Hematopoietic multipotent progenitor cell treated with erythropoietin and hydrocortisone succinate and interleukin-3 and kit ligand, for 4 days (in vitro differentiated cells): ENCODE measurements at regions not wholly inside any gene's neighbourhood (a gene's known extent, or its start where the extent isn't known, plus 50 kb on each side); places are given as distances from the start of the nearest gene placed in this dataset.
"Not testable (repeated sequence)": the region's sequence is repeated elsewhere in the genome, so short reads cannot be mapped to it uniquely, and the experiment has no call there.

Experiments used
- DNase-seq: peaks from one replicate; pipeline ENCODE4 v3.0.0-alpha.2; 2015

DNA sequence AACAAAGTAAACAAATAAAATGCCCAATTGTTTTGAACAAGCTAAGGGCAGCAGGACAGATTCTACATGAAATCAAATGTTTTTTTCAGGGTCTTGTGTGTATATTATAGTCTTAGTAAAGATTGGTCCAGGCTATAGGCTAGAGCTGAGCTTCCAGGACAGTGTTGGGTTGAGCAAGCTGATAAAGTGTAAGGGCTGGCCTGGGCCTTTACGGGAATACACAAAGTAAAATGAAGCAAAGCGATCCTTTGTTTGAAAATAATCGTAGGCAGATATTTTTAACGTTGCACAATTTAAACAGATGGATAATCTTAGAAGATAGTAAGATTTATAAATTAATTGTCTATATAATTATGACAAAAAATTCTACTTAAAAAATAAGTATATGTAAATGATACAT lies 1204.6 kb downstream of the OTOL1 start:
- no peak for DNase-seq

DNA sequence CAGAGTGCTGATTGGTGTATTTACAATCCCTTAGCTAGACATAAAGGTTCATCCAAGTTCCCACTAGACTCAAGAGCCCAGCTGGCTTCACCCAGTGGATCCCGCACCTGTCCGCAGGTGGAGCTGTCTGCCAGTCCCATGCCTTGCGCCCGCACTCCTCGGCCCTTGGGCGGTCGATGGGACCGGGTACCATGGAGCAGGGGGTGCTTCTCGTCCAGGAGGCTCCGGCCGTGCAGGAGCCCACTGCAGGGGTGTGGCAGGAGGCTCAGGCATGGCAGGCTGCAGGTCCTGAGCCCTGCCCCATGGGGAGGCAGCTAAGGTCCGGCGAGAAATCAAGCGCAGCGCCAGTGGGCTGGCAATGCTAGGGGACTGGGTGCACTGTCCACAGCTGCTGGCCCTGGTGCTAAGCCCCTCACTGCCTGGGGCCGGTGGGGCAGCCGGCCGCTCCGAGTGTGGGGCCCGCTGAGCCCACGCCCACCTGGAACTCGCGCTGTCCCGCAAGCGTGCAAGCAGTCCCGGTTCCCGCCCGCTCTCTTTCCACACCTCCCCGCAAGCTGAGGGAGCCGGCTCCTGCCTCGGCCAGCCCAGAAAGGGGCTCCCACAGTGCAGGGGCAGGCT lies 1206.3 kb downstream of the OTOL1 start:
- DNase-seq = no peak

DNA sequence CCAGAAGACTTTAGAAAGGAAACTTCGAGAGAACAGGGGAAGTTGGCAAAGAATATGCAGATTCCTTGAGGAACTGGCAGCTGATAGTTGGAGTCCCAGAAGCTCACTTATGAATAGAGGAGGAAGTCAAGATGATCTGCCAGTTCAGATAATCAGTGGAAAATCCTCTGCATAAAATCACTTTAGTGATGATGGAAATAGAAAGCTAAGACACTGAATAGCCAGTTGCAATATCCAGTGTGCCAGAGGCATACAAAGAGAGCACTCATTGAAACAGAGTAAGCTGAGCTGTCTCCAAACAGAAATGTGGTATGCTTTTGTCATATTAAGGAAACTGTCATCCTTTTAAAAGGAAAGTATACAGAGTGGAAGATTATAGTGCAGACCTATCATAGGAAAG lies 1207.6 kb downstream of the OTOL1 start:
- DNase-seq = no peak

DNA sequence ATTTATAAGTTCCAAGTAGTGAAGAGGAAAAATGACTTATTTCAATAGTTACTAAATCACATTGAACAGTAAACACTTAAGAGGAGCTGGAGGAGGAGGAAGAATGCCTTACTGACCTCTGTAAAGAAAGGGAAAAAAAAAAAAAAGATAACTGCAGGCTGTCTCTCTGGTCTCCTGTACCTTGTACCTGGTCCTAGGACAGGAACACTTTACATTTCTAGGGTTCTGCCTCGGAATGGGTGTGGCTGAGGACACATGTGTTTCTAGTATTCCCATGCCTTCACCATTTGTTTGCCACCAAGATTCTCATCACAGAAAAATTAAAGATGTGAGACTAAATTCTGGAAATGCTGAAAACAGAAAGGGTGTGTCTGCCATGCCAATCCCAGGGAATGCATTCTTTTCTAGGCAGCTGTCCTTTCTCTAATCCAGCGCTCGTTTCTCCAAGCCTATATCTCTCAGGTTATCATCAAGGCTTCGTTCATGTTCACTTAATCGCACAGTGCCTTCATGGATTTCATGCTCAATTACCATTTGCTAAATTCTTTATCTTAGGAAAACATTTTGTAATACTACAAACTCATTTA lies 1208.3 kb downstream of the OTOL1 start:
- DNase-seq = no peak

DNA sequence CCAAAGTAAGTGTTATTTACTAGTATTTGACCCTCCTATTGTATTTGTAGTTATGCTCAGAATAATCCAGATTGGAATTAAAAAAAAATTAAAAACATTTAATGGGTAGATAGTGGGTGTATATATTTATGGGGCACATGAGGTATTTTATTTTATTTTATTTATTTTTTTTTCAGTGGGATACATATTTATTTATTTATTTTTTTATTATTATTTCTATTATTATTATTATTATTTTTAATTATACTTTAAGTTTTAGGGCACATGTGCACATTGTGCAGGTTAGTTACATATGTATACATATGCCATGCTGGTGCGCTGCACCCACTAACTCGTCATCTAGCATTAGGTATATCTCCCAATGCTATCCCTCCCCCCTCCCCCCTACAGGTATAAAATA lies 1211.8 kb downstream of the OTOL1 start:
- not testable (repeated sequence) for DNase-seq

DNA sequence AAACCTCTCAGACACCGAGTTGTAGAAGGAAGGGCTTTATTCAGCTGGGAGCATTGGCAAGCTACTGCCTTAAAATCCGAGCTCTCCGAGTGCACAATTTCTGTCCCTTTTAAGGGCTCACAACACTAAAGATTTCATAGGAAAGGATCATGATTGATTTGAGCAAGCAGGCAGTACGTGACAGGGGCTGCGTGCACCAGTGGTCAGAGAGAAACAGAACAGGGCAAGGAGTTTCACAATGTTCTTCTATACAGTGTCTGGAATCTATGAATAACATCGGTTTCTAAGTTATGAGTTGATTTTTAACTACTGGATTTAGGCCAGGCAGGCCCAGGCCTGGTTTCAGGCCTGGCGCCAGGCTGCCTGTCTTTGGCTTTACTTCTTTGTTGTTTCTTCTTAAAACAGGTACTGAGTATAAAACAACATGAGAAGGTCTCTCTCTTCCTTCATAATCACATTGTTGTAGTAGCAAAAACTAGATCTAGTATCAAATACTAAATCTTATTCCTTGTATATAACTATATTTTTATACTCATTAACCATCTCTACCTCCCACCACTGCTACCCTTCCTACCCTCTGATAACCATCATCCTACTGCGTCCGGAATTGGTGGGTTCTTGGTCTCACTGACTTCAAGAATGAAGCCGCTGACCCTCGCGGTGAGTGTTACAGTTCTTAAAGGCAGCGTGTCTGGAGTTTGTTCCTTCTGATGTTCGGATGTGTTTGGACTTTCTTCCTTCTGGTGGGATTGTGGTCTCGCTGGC lies 1212.5 kb downstream of the OTOL1 start:
- not testable (repeated sequence) for DNase-seq

DNA sequence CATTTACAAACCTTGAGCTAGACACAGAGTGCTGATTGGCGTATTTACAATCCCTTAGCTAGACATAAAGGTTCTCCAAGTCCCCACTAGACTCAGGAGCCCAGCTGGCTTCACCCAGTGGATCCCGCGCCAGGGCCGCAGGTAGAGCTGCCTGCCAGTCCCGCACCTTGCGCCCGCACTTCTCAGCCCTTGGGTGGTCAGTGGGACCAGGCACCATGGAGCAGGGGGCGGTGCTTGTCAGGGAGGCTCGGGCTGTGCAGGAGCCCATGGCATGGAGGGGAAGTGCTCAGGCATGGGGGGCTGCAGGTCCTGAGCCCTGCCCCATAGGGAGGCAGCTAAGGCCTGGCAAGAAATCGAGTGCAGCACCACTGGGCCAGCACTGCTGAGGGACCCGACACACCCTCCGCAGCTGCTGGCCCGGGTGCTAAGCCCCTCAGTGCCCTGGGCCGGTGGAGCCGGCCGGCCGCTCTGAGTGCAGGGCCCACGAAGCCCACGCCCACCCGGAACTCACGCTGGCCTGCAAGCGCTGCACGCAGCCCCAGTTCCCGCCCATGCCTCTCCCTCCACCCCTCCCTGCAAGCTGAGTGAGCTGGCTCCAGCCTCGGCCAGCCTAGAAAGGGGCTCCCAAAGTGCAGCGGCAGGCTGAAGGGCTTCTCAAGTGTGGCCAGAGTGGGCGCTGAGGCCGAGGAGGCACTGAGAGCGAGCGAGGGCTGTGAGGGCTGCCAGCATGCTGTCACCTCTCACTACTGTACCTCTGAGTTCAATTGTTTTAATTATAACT lies 1213.9 kb downstream of the OTOL1 start:
- no peak for DNase-seq

DNA sequence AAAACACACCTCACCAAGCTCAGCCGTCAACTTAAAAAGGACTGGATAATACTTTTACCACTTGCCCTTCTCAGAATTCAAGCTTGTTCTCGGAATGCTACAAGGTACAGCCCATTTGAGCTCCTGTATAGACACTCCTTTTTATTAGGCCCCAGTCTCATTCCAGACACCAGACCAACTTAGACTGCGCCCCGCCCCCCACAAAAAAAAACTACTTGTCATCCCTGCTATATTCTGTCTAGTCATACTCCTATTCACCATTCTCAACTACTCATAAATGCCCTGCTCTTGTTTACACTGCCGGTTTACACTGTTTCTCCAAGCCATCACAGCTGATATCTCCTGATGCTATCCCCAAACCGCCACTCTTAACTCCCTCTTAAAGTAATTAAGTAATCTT lies 1220.5 kb downstream of the OTOL1 start:
- not testable (repeated sequence) for DNase-seq

DNA sequence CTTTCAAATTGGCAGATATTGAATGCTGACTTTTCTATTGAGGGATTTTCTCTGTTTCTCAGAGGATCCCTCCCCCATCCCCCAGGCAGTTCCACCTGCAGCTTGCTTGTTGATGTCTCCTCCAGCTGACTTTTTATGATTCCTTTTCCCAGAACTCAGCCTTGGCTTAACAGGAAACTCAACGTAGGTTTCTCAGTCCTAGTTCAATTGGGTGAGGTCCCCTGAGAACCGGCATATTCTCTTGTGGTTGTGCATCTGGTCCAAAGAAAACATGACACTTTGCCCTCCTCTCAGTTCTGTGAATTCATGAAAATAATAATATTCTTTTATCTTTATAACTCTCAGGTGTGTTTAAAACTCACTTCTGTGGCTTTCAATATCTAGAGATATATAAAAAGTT lies 1222.1 kb downstream of the OTOL1 start:
- no peak for DNase-seq

DNA sequence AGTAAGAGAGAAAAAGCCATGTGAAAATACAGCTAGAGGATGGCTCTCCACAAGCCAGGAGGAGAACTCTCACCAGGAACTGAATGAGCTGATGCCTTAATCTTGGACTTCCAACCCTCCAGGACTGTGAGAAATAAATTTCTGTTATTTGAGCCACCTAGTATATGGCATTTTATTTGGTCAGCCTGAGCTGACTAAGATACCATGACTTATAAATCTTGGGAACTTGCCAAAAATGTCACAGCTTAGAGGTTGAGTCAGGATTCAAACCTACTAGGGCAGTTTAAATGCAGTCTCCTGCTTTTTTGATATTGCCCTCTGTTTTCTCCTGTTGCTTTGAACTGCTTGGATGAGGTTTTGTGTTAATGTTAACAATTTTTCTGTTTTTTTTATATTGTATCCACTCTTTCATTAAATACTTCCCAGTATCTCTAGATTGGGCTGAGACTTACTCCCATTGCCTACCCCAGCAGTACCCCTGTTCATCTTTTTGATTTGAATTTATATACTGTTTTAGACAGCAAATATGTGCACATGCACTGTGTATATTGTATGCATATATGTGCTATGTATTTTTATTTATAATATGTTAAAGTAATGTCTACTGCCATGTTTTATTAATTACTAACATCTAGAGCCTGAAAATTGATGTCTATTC lies 1223.2 kb downstream of the OTOL1 start:
- peak; percentile 3 for DNase-seq

DNA sequence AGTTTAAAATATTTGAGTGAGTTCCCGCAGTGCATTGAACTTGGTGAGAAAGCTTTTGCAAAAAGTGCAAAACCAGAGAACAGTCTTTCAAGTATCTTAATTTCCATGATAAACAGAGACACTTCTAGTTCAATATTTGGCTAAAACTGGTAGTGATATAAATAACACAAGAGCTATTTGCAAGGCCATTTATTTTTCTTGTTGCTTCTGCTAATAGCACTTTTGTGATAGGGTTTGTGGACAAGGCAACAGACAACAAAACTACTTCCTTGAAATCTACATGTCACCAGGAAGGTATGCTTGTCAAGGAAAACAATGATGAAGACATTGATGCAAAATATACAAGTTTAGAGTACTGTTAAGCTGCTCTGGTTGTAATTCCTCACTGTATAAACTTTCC lies 1225.1 kb downstream of the OTOL1 start:
- DNase-seq = no peak

DNA sequence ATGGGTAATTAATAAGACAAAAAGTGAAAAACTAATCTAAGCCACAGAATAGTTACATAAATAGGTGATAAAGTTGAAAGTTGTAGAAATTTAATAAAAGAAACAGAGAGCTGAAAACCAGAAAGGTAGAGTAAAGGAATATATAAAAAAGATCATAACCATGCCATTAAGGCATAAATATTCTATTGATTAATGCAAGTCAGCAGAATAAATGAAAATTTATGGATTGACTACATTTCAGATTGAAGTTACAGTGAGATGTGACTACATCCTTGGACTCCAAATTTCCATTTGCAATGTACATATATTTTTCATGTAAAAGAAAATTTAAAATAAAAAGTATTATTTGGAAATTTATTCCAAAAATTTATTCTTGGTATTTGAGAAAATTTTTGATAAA lies 1225.7 kb downstream of the OTOL1 start:
- DNase-seq = no peak

DNA sequence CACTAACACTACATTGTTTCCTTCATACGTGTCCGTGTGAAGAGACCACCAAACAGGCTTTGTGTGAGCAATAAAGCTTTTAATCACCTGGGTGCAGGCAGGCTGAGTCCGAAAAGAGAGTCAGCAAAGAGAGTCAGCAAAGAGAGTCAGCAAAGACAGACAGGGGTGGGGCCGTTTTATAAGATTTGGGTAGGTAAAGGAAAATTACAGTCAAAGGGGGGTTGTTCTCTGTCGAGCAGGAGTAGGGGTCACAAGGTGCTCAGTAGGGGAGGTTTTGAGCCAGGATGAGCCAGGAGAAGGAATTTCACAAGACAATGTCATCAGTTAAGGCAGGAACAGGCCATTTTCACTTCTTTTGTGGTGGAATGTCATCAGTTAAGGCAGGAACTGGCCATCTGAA lies 1226.2 kb downstream of the OTOL1 start:
- not testable (repeated sequence) for DNase-seq

DNA sequence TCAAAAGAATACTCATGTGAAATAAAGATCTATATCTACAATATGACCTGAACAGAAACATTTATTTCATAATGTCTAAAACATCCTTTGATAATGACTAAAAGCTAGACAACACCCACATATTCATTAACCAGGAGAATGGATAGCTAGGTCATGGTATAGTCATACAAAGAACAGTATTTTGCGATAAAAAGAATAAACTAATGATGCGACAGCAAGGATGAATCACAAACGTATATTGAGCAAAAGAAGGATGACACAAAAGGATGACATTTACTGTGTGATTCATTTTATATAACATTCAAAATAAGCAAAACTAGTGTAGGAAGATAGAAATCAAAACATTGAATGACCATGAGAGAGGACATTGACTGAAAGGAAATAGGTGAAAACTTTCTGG lies 1233.1 kb downstream of the OTOL1 start:
- DNase-seq = no peak

DNA sequence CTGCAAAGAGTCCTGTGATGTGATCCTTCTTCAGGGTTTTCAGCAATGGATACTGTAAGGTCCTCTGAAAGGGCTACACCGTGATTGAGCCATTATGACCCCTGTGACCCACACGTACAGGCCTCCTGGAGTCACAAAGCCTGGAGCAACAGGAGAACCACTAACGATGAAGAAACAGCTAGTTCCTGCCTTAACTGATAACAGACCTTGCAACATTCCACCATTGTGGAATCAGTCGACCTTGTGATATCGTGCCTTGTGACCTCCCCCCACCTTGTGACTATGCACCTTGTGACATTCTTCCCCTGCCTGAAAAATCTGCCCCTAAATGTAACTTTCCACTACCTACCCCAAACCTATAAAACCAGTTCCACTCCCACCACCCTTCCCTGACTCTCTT lies 1235.4 kb downstream of the OTOL1 start:
- not testable (repeated sequence) for DNase-seq

DNA sequence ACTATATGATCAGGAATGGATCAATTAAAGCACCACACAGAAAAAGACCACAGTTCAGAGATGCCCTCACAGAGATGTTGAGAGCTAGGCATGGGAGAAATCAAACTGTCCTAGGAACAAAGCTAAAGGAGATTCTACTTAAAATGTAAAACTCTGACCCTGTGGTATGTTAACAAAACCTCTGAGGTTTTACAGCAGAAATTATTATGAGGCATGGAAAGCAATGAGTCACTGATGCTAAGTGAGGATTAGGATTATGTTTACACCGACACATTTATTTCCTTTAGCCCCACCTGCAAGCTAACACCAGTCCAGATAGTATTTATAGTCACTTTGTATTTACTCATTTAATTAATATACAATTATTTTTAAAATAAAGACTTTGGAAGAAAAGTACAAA lies 1242.2 kb downstream of the OTOL1 start:
- DNase-seq = no peak

DNA sequence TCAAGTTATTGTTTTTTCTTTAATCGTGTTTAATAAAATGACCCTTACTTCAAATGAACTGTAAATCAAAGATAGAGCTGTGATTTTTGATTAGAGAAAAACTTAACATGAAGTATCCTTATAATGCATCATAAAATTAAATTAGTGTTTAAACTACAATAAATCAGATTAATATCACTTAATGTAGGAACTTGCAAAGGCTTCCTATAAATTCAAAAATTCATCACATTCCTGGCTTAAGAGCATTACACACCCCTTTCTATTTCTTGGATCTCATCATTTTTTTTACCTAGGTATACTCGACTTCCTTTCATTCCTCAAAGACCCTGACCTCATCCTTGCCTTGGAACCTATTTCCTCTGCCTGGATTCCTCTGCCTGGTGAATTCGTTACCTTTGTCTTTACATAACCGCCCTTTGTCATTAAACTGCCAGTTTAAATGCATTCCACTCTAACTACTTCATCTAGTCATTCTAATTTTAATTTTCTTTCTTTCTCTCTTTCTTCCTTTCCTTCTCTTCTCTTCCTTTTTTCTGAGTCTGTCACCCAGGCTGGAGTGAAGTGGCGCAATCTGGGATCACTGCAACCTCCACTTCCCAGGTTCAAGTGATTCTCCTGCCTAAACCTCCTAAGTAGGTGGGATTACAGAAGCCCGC lies 1244.5 kb downstream of the OTOL1 start:
- DNase-seq = no peak

DNA sequence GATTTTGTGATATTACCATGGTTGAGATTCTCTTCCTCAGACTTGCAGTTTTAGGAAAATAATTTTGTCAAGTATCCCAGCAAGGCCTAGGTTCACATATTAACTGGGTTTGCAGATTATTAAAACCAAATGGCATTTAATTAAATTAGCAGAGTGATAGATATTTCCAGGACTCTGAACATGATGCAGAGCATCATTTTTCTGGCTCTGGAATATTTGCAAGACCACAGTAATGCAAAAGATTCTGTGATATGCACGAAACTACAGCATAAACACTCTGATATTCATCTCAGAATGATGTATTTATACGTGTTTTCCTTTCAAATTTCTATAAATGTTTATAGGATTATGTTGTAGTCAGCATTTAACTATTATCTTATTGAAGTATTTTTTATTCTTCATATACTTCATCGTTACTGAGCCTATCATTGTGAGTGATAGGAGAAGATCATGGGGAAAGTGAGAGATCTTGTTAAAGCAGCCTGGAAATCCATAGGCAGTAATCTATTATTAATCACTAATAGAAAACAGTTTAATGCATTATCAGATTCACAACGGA lies 1245.6 kb downstream of the OTOL1 start:
- DNase-seq = no peak

DNA sequence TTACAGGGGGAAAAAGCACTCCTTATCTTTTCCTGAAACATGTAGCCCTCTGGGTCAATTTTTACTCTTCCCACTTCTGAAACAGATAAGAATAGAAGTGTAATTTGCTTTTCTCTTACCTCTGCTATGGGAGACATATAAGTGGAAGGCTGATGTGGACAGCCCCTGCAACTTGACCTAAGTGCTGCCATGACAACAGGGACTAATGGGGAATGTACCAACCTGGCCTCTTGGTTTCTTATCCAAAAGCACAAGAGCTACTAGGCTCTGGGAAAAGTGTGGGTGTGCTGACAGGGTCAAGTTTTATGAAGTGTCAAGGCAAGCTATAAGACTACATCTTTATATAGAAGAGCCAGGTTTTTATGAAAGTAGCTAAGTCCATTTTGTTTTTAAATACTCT lies 1246.5 kb downstream of the OTOL1 start:
- DNase-seq = no peak

DNA sequence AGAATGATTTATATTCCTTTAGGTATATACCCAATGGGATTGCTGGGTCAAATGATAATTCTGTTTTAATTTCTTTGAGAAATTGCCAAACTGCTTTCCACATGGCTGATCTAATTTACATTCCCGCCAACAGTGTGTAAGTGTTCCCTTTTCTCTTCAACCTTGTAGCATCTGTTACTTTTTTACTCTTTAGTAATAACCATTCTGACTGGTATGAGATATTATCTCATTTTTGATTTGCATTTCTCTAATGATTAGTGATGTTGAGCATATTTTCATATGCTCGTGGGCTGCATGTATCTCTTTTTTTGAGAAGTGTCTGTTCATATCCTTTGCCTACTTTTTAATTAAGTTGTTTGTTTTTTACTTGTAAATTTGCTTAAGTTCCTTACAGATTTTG lies 1264.2 kb downstream of the OTOL1 start:
- no peak for DNase-seq

DNA sequence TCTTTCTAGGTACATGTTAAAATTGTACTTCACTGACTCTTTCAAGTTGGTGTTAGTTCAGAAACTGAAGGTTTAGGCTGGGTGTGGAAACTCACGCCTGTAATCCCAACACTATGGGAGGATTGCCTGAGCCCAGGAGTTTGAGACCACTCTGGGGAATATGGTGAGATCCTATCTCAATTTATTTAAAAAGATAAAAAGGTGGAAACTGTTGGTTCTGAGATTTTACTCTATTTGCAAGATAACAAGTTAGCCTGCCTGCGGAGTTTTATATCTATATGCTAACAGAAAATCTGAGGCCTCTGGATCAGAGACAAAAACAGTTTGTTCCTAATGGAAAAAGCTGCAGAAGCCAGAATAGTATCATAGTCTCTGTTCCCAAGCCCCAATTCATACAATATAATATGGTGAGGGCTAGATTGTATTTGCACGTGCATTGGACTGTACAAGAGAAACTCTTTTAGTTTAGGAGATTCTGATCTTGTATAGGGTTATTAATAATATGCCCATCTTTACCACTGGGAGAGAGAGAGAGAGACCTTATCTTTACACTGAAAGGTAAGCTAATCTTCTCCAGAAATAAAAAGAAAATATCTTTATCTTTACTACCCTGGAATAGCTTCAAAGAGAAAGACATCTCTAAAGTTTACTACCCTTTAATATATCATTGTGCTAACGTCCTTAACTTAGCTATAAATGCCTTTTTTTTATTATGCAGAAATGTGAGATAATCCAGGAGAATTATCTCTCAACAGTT lies 1267.6 kb downstream of the OTOL1 start:
- no peak for DNase-seq

DNA sequence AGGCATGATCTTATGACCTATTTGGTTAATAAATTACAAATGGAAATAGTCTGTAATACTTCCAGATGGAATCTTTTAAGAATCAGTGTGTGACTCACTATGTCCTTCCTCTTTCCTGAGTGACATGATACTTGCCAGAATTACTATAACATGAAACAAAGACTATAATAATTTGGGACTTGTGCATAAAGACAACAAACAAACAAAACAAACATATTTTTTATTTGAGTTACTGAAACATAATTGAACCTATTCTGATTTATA lies 1268.1 kb downstream of the OTOL1 start:
- peak; percentile 1 for DNase-seq
